HepG2 (cell line): ENCODE measurements at regions not wholly inside any gene's neighbourhood (a gene's known extent, or its start where the extent isn't known, plus 50 kb on each side); places are given as distances from the start of the nearest gene placed in this dataset.

Experiments
- CTCF ChIP-seq: sonication (generic); formaldehyde crosslinking; IDR thresholded peaks from 2 replicates; pipeline ENCODE4 v1.5.0; 2020; ENCODE audit warnings: mild to moderate bottlenecking, missing genetic modification reagents, moderate library complexity
- JUN ChIP-seq: sonication (generic); formaldehyde crosslinking; IDR thresholded peaks from 2 replicates; pipeline ENCODE4 v1.4.0; 2020; ENCODE audit warnings: mild to moderate bottlenecking, missing genetic modification reagents
- MEIS2 ChIP-seq: sonication (generic); formaldehyde crosslinking; IDR thresholded peaks from 2 replicates; pipeline ENCODE4 v1.9.0; 2021; ENCODE audit warnings: mild to moderate bottlenecking, missing genetic modification reagents
- NR1H2 ChIP-seq: sonication (generic); formaldehyde crosslinking; IDR thresholded peaks from 2 replicates; pipeline ENCODE4 v1.8.1; 2022; ENCODE audit warnings: low read depth, missing genetic modification reagents, borderline replicate concordance
- RELA ChIP-seq: sonication (generic); formaldehyde crosslinking; IDR thresholded peaks from 2 replicates; pipeline ENCODE4 v1.4.0; 2020; ENCODE audit warnings: missing genetic modification reagents
- SP1 ChIP-seq, 2 experiments: fragments of 450-650 bp in 1 of 2; sonication (generic) in 1 of 2; formaldehyde crosslinking in 1 of 2; IDR thresholded peaks; 2 replicates each; pipeline versions ENCODE4 v1.4.0 to v1.6.1; 2016 to 2020; ENCODE audit warnings: missing genetic modification reagents in 1 of 2
- TAF15 ChIP-seq: fragments of 200-400 bp; formaldehyde crosslinking; IDR thresholded peaks from one replicate; pipeline ENCODE4 v1.6.1; 2018; ENCODE audit warnings: mild to moderate bottlenecking, low read depth, low read length; ENCODE audit not compliant: poor library complexity, severe bottlenecking
- TCF7 ChIP-seq: sonication (generic); IDR thresholded peaks from 2 replicates; pipeline ENCODE4 v1.6.1; 2016; ENCODE audit warnings: antibody characterized with exemption, low read depth
- ZBTB7A ChIP-seq: sonication (generic); formaldehyde crosslinking; IDR thresholded peaks from 2 replicates; pipeline ENCODE4 v1.8.0; 2022; ENCODE audit warnings: mild to moderate bottlenecking, missing genetic modification reagents
- ZFP37 ChIP-seq: sonication (generic); formaldehyde crosslinking; IDR thresholded peaks from 2 replicates; pipeline ENCODE4 v1.4.0; 2020; ENCODE audit warnings: missing genetic modification reagents, borderline replicate concordance
- ZFX ChIP-seq: sonication (generic); formaldehyde crosslinking; IDR thresholded peaks from 2 replicates; pipeline ENCODE4 v1.4.0; 2020; ENCODE audit warnings: mild to moderate bottlenecking, low read depth, missing genetic modification reagents, moderate library complexity
- TF ChIP-seq, protein P1 (sequence below): sonication (generic); formaldehyde crosslinking; conservative IDR thresholded peaks from 2 replicates; pipeline ENCODE4 v1.4.0; 2020; ENCODE audit warnings: missing genetic modification reagents

DNA sequence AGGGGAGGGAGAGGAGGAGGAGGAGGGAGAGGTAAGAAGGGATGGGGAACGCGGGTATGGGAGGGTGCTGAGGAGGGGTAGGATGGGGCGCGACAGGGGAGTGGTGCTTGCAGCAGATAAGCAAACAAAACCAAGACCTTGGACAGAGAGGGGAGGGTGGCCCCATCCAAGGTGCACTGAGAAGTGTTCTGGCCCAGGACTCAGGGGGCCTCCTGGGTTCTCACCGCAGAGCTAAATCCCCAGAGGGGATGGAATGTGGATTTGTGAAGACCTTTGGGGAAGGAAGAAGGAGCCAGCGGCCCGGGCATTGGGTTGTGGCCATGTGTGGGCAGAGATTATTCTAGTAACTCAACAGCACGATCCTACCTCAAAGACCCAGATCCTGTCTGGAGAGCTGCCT, 90.9 kb upstream of the LINC01488 start:
- TF ChIP-seq ZBTB7A (no peak), CTCF (no peak), SP1 (IDR thresholded peaks at IDR 0.05) (no peak), SP1 (CRISPR knock-in tag; IDR thresholded peaks at IDR 0.05) (no peak), MEIS2 (CRISPR knock-in tag) (no peak), TCF7 (no peak), NR1H2 (CRISPR knock-in tag) (no peak), ZFX (CRISPR knock-in tag) (no peak), JUN (CRISPR knock-in tag) (no peak), ZFP37 (CRISPR knock-in tag) (no peak), RELA (CRISPR knock-in tag) (no peak), TAF15 (no peak)
- TF ChIP-seq, protein P1, sequence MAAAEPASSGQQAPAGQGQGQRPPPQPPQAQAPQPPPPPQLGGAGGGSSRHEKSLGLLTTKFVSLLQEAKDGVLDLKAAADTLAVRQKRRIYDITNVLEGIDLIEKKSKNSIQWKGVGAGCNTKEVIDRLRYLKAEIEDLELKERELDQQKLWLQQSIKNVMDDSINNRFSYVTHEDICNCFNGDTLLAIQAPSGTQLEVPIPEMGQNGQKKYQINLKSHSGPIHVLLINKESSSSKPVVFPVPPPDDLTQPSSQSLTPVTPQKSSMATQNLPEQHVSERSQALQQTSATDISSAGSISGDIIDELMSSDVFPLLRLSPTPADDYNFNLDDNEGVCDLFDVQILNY: no peak
